Activated CD8-positive, alpha-beta T cell treated with anti-CD3 and anti-CD28 coated beads for 36 hours (primary cell): ENCODE measurements at regions not wholly inside any gene's neighbourhood (a gene's known extent, or its start where the extent isn't known, plus 50 kb on each side); places are given as distances from the start of the nearest gene placed in this dataset.

Experiments
- ATAC-seq: fragments of 200-7000 bp; cut with Tn5 transposase; one replicate; pipeline ENCODE4 v1.10.0; 2021; ENCODE audit warnings: mild to moderate bottlenecking, moderate library complexity
- CTCF ChIA-PET: fragments of 350-600 bp; sonication (Branson Sonifier 250); formaldehyde crosslinking; loops from one replicate; lab custom pipeline; 2021; ENCODE audit warnings: antibody characterized with exemption; lab: Charles Lee
- POLR2A ChIA-PET: fragments of 350-600 bp; sonication (Branson Sonifier 250); formaldehyde crosslinking; loops from one replicate; lab custom pipeline; 2021; ENCODE audit warnings: antibody characterized with exemption; lab: Charles Lee
- DNase-seq: peaks from one replicate; pipeline ENCODE4 v3.0.0-alpha.2; 2020
- H3K27ac Mint-ChIP-seq: one replicate; pipeline ENCODE4 v1.8.0; 2021; ENCODE audit warnings: mild to moderate bottlenecking, mixed read lengths
- H3K27me3 Mint-ChIP-seq: one replicate; pipeline ENCODE4 v1.8.0; 2021; ENCODE audit warnings: mixed read lengths
- H3K36me3 Mint-ChIP-seq: one replicate; pipeline ENCODE4 v1.8.0; 2021; ENCODE audit warnings: low read depth, mixed read lengths
- H3K4me1 Mint-ChIP-seq: one replicate; pipeline ENCODE4 v1.8.0; 2021; ENCODE audit warnings: low read depth, mixed read lengths
- H3K4me3 Mint-ChIP-seq: one replicate; pipeline ENCODE4 v1.8.0; 2021; ENCODE audit warnings: mild to moderate bottlenecking, moderate library complexity, mixed read lengths
- H3K9me3 Mint-ChIP-seq: one replicate; pipeline ENCODE4 v1.8.0; 2021; ENCODE audit warnings: mixed read lengths
- intact Hi-C: fragments of 100-400 bp; cut with micrococcal nuclease; formaldehyde crosslinking; loops from one replicate; pipeline ENCODE4 v1.10.0; 2022
- TF ChIP-seq, protein P1 (sequence below): fragments of 200-600 bp; IDR thresholded peaks from one replicate; pipeline ENCODE4 v1.8.0; 2022; ENCODE audit warnings: antibody characterized with exemption, mild to moderate bottlenecking

DNA sequence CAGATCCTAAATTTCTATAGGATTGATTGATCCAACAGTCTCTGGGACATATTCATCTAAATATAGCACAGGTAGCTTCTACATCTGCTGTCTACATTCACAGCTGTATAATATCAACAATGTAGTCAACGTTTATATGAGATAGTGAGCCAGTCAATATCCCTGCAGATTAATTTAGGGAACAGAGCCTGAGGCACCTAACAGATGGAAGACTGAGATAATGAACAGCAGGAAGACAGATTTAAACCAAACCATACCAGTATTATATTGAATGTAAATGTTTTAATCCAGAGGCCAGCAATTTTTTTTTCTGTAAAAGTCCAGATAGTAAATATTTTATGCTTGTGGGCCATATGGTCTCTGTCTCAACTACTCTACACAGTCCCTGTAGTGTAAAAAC is 2072.4 kb downstream of the MRPL39 start:
- ChIA-PET POLR2A (no interaction called here), CTCF (no interaction called here)
- Mint-ChIP-seq H3K9me3 (no peaks in the 10 kb centered on the region), H3K27ac (no peak overlapping the region), H3K4me3 (no peak overlapping the region), H3K36me3 (no peaks in the 10 kb centered on the region), H3K4me1 (no peaks in the 10 kb centered on the region), H3K27me3 (no peaks in the 10 kb centered on the region)
- ATAC-seq: no peak
- intact Hi-C loops: no loop called here
- no peak for DNase-seq
- TF ChIP-seq, protein P1, sequence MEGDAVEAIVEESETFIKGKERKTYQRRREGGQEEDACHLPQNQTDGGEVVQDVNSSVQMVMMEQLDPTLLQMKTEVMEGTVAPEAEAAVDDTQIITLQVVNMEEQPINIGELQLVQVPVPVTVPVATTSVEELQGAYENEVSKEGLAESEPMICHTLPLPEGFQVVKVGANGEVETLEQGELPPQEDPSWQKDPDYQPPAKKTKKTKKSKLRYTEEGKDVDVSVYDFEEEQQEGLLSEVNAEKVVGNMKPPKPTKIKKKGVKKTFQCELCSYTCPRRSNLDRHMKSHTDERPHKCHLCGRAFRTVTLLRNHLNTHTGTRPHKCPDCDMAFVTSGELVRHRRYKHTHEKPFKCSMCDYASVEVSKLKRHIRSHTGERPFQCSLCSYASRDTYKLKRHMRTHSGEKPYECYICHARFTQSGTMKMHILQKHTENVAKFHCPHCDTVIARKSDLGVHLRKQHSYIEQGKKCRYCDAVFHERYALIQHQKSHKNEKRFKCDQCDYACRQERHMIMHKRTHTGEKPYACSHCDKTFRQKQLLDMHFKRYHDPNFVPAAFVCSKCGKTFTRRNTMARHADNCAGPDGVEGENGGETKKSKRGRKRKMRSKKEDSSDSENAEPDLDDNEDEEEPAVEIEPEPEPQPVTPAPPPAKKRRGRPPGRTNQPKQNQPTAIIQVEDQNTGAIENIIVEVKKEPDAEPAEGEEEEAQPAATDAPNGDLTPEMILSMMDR: no peak

DNA sequence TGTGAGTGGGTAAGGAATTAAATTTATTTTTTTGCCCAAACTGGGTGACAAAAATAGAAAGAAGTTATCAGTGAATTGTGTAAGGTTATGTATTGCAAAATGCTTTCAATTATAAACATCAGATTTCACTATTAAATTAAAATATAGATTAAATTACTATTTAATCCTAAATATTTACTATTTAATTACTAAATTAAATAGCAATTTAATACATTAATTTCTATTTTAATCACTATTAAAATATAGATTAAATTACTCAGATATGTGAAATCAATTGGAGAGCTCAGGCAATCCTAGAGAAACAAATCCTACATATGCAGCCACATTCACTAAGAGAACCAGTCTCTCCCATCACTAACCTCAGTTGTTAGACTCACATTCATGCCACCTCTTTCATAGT is 2075.8 kb downstream of the MRPL39 start:
- intact Hi-C loops: no loop called here
- Mint-ChIP-seq H3K9me3 (no peaks in the 10 kb centered on the region), H3K27me3 (no peaks in the 10 kb centered on the region), H3K4me3 (no peak overlapping the region), H3K4me1 (no peaks in the 10 kb centered on the region), H3K27ac (no peak overlapping the region), H3K36me3 (no peaks in the 10 kb centered on the region)
- DNase-seq: no peak
- CTCF ChIA-PET: no interaction called here
- POLR2A ChIA-PET: no interaction called here
- no peak for ATAC-seq
- TF ChIP-seq, protein P1: no peak

DNA sequence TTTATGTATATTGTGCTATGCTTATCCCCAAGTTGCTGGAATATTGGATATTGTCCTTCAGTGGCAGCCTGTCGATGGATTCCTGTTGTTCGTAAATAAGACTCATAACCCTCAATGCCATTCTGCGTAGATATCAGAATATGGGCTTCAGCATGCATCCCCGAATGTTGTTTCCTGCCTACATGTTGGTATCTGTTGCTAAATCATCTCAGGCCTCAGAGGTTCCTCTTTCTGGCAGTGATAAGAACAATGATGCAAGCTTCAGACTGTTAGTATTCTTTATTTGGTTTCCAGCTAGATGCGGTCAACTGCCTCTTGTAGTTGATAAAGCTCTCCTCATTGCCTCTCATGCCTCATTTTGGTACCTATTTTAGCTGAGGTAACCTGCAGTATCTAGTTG is 2082.6 kb downstream of the MRPL39 start:
- H3K4me1 Mint-ChIP-seq: no peaks in the 10 kb centered on the region
- DNase-seq: no peak
- CTCF ChIA-PET: no interaction called here
- H3K4me3 Mint-ChIP-seq: no peak overlapping the region
- TF ChIP-seq, protein P1: no peak
- POLR2A ChIA-PET: no interaction called here
- no peaks in the 10 kb centered on the region for H3K36me3 Mint-ChIP-seq
- no peak for ATAC-seq
- H3K9me3 Mint-ChIP-seq: no peaks in the 10 kb centered on the region
- H3K27me3 Mint-ChIP-seq: no peaks in the 10 kb centered on the region
- no peak overlapping the region for H3K27ac Mint-ChIP-seq
- intact Hi-C loops: no loop called here

DNA sequence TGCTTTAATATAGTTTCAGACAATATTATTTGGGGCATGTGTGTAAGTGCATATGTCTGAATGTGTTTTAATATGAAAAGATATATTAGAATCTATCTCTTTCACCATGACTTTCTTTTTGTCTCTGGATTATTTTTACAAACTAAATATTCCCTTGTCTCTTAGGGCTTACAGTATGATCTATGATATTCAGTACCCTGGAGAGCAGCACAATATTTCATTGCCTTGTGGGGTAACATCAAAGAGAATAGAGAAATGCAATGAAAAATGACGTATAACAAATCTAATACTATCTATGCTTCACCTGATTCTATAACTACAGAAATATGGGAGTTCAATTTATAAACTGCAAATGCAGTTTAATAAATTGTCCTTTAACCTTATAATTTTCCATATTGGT is 2084.5 kb downstream of the MRPL39 start:
- TF ChIP-seq, protein P1: no peak
- no peak for ATAC-seq
- ChIA-PET POLR2A (no interaction called here), CTCF (no interaction called here)
- DNase-seq: no peak
- no peaks in the 10 kb centered on the region for H3K27me3 Mint-ChIP-seq
- intact Hi-C loops: no loop called here
- no peak overlapping the region for H3K4me3 Mint-ChIP-seq
- no peaks in the 10 kb centered on the region for H3K4me1 Mint-ChIP-seq
- no peaks in the 10 kb centered on the region for H3K36me3 Mint-ChIP-seq
- no peaks in the 10 kb centered on the region for H3K9me3 Mint-ChIP-seq
- H3K27ac Mint-ChIP-seq: no peak overlapping the region

DNA sequence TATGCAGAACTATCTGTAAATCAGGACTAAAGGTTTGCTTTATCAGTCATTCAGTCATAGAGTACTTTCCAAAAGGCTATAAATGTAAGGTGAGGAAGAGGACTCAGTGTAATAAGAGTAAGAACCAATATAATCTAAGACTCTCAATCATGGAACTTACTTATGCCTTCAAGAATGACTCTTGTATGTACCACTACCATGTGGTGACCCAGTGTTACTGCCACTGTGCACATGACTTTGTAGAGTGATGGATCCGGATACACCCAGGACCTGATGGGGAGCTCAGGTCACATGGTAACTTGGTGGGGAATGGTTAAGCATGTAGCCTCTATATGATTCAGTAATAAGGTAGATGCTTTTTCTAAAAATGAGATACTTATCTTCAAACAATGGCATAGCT is 2099.8 kb downstream of the MRPL39 start:
- ATAC-seq: no peak
- intact Hi-C loops: no loop called here
- POLR2A ChIA-PET: no interaction called here

More for the DNA sequence above, 2099.8 kb downstream of the MRPL39 start:
- Mint-ChIP-seq H3K27me3 (peaks cover 2% of the 10 kb centered on the region), H3K36me3 (no peaks in the 10 kb centered on the region), H3K4me1 (no peaks in the 10 kb centered on the region), H3K27ac (no peak overlapping the region), H3K9me3 (no peaks in the 10 kb centered on the region), H3K4me3 (no peak overlapping the region)
- CTCF ChIA-PET: no interaction called here
- TF ChIP-seq, protein P1: no peak
- no peak for DNase-seq
